Rectal smooth muscle tissue (tissue), 1 donor: ENCODE measurements at regions not wholly inside any gene's neighbourhood (a gene's known extent, or its start where the extent isn't known, plus 50 kb on each side); places are given as distances from the start of the nearest gene placed in this dataset.
"Not testable (repeated sequence)": the region's sequence is repeated elsewhere in the genome, so short reads cannot be mapped to it uniquely, and the experiment has no call there.

Source experiments
- H3K27ac ChIP-seq: one replicate; pipeline ENCODE4 v1.7.0; 2013; ENCODE audit warnings: low read depth, low read length, inconsistent platforms
- H3K27me3 ChIP-seq: one replicate; pipeline ENCODE4 v1.7.0; 2013; ENCODE audit warnings: low read length; ENCODE audit not compliant: control insufficient read depth, insufficient read depth
- H3K36me3 ChIP-seq: one replicate; pipeline ENCODE4 v1.7.0; 2013; ENCODE audit warnings: low read length; ENCODE audit not compliant: control insufficient read depth, insufficient read depth
- H3K4me1 ChIP-seq: one replicate; pipeline ENCODE4 v1.7.0; 2013; ENCODE audit warnings: low read length; ENCODE audit not compliant: control insufficient read depth, insufficient read depth
- H3K4me3 ChIP-seq: one replicate; pipeline ENCODE4 v1.7.0; 2013; ENCODE audit warnings: low read length
- H3K9ac ChIP-seq: one replicate; pipeline ENCODE4 v1.7.0; 2013; ENCODE audit warnings: low read length

DNA sequence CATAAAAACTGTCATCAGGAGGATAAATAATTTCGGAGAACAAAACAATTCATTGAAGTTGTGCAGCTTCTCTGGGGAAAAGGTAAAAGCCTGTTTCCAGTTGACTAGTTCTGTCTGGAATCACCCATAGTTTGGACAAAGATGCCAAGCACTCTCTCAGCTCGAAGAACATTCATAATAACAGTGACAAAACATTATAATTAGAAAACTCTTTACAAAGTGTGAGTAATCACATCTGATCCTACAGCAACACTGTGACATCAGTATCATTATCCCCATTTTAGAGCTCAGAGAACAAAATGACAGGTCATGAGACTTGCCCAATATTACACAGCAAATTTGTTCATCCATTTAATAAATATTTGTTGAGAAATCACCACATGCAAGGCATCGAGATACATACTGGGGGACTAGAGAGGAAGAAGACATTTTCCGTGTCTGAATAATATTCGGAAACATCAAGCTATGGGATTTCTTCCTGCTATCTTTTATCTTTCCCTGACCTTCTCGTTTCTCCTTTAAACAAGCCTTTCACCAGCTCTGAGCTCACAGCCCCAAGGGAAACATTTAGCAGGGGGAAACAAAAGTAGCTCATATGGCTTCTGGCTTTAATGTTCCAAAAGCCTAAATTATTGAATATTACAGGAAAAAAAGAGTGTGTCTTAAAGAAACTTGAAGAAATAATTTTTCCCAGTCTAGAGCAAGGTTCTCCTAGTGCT, 123.3 kb upstream of the GHITM start:
- Histone ChIP-seq H3K27ac (no peak overlapping the region), H3K27me3 (no peaks in the 10 kb centered on the region), H3K4me1 (no peaks in the 10 kb centered on the region), H3K36me3 (no peaks in the 10 kb centered on the region), H3K9ac (no peak overlapping the region), H3K4me3 (no peak overlapping the region)

- H3K4me1 ChIP-seq = no peaks in the 10 kb centered on the region
- H3K9ac ChIP-seq = no peak overlapping the region
- H3K27ac ChIP-seq = no peak overlapping the region
- no peaks in the 10 kb centered on the region for H3K36me3 ChIP-seq
- no peaks in the 10 kb centered on the region for H3K27me3 ChIP-seq
- H3K4me3 ChIP-seq = no peak overlapping the region
Measured at GRCh38 chr10:84018826-84019225, 120.5 kb upstream of the GHITM start.

- not testable (repeated sequence) for H3K36me3 ChIP-seq, H3K4me3 ChIP-seq, H3K4me1 ChIP-seq, H3K27me3 ChIP-seq, H3K9ac ChIP-seq, H3K27ac ChIP-seq
Measured at GRCh38 chr10:84019854-84020458, 119.4 kb upstream of the GHITM start.

GRCh38 chr10:84026821-84027257, 112.5 kb upstream of the GHITM start:
- Histone ChIP-seq H3K36me3 (no peaks in the 10 kb centered on the region), H3K4me1 (no peaks in the 10 kb centered on the region), H3K9ac (no peak overlapping the region), H3K4me3 (no peak overlapping the region), H3K27me3 (no peaks in the 10 kb centered on the region), H3K27ac (no peak overlapping the region)

GRCh38 chr10:84029840-84030239, 109.5 kb upstream of the GHITM start:
- H3K9ac ChIP-seq = no peak overlapping the region

DNA sequence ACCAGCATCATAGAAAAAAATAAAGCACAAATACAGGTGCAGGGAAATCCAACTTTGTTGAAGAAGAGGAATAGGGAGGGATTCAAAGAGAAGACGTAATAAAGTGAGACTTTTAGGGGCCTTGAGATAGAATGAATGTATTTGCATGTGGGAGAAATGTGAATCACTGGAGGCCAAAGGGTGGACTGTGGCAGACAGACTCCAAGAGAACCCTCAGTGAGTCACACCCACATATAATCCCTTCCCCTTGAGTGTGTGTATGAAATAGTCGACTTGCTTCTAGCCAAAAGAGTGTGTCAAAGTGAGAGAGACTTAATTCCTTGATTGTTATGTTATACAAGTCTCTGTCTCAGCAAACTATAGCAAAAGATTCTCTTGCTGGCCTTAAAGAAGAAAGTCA, 101.3 kb upstream of the GHITM start:
- no peak overlapping the region for H3K4me3 ChIP-seq
- H3K9ac ChIP-seq = no peak overlapping the region
- no peaks in the 10 kb centered on the region for H3K36me3 ChIP-seq
- no peaks in the 10 kb centered on the region for H3K4me1 ChIP-seq
- no peak overlapping the region for H3K27ac ChIP-seq
- H3K27me3 ChIP-seq = no peaks in the 10 kb centered on the region

More at GRCh38 chr10:84029840-84030239, 109.5 kb upstream of the GHITM start:
- Histone ChIP-seq H3K4me3 (no peak overlapping the region), H3K27me3 (no peaks in the 10 kb centered on the region), H3K36me3 (no peaks in the 10 kb centered on the region), H3K27ac (no peak overlapping the region), H3K4me1 (no peaks in the 10 kb centered on the region)

DNA sequence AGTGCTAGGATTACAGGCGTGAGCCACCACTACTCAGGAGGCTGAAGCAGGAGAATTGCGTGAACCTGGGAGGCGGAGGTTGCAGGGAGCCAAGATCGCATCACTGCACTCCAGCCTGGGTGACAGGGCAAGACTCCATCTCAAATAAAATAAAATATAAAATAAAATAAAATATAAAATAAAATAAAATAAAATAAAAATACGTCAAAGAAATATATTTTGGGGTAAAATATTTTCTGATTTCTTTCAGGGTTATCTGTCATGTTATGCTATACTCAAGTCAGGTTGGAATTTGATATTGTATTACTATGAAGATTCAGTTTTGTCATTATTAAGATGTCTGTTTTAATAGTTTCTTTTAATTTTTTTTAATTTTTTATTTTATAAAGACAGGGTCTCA, 99.4 kb upstream of the GHITM start:
- Histone ChIP-seq H3K27me3 (no peaks in the 10 kb centered on the region), H3K36me3 (no peaks in the 10 kb centered on the region), H3K4me3 (no peak overlapping the region), H3K27ac (no peak overlapping the region), H3K4me1 (no peaks in the 10 kb centered on the region), H3K9ac (no peak overlapping the region)

GRCh38 chr10:84047258-84048010, 91.9 kb upstream of the GHITM start:
- Histone ChIP-seq H3K4me1 (no peaks in the 10 kb centered on the region), H3K36me3 (no peaks in the 10 kb centered on the region), H3K27ac (no peak overlapping the region), H3K4me3 (no peak overlapping the region), H3K27me3 (no peaks in the 10 kb centered on the region), H3K9ac (no peak overlapping the region)

DNA sequence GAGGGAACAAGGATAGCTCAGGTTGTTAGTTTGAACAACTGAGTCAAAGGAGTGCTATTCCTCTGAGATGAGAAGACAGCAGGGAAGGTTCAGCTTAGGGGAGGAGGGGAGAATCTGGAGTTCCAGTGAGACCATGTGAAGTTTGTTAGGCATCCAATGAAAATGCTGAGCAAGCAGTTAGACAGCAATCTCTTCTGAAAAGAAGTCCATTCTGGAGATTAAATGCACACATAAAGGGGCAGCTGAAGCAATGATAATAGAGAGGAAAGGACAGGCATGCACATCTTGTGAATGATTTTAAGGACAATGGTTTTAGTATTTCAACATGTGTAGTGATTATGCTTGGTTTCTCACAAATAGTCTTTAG, 89.7 kb upstream of the GHITM start:
- H3K4me1 ChIP-seq = no peaks in the 10 kb centered on the region
- no peaks in the 10 kb centered on the region for H3K27me3 ChIP-seq
- no peak overlapping the region for H3K9ac ChIP-seq
- no peak overlapping the region for H3K4me3 ChIP-seq
- no peaks in the 10 kb centered on the region for H3K36me3 ChIP-seq
- H3K27ac ChIP-seq = no peak overlapping the region

- H3K27ac ChIP-seq = no peak overlapping the region
- H3K36me3 ChIP-seq = no peaks in the 10 kb centered on the region
- H3K27me3 ChIP-seq = no peaks in the 10 kb centered on the region
- no peaks in the 10 kb centered on the region for H3K4me1 ChIP-seq
- no peak overlapping the region for H3K4me3 ChIP-seq
- H3K9ac ChIP-seq = no peak overlapping the region
Measured at GRCh38 chr10:84053626-84054025, 85.7 kb upstream of the GHITM start.

DNA sequence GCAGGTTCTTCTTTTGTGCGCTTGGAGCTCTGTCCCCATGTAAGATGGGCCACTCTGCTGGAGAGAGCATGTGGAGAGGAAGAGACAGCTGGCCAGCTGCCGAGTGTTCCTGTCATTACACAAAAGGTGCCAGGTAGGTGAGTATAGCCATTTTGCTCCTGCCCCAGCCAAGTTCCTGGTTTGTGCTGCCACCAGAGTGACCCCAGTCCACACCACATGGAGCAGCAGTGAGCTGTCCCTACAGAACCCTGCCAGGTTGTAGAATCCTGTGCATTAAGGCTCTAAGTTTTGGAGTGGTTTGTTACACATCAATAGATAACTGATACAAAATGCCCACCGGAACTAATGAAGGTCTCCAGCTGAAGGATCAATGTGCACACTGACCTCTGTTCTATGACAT, 84.6 kb upstream of the GHITM start:
- Histone ChIP-seq H3K4me1 (no peaks in the 10 kb centered on the region), H3K36me3 (no peaks in the 10 kb centered on the region), H3K27me3 (no peaks in the 10 kb centered on the region), H3K4me3 (no peak overlapping the region), H3K27ac (no peak overlapping the region), H3K9ac (no peak overlapping the region)

DNA sequence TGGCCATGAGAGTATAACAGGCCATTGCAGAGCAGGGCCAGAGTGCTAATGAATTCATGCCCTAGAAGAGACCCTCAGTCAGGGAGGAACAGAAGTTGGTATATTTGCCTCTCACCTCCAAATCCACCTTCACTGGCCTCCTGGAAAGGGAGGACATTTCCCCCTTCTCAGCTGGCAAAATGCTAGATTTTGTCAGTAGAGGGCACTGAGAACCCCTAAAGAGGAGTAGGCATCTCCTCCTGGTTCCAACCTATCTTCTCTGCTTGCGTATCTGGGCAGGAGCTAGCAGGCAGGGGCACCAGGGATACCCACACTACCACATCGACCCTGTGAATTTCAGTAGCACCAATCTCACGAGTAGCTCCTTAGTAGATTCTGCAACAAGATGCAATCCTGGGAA, 79.8 kb upstream of the GHITM start:
- Histone ChIP-seq H3K36me3 (no peaks in the 10 kb centered on the region), H3K9ac (no peak overlapping the region), H3K27me3 (no peaks in the 10 kb centered on the region), H3K27ac (no peak overlapping the region), H3K4me3 (no peak overlapping the region), H3K4me1 (no peaks in the 10 kb centered on the region)
